SU-DHL-6 (cell line): ENCODE measurements at regions not wholly inside any gene's neighbourhood (a gene's known extent, or its start where the extent isn't known, plus 50 kb on each side); places are given as distances from the start of the nearest gene placed in this dataset.

Experiments
- H2AFZ ChIP-seq: fragments of 200-600 bp; sonication (generic); 2 replicates; pipeline ENCODE4 v1.6.1; 2014; ENCODE audit warnings: low read depth, mild to moderate bottlenecking, moderate library complexity, mixed read lengths, antibody characterized with exemption, low read length; ENCODE audit not compliant: severe bottlenecking
- H3F3A ChIP-seq: fragments of 200-600 bp; shearing (Covaris generic); 2 replicates; pipeline ENCODE4 v1.6.0; 2016; ENCODE audit warnings: antibody characterized with exemption, mild to moderate bottlenecking; ENCODE audit not compliant: insufficient read depth
- H3K27ac ChIP-seq: fragments of 200-600 bp; sonication (generic); 2 replicates; pipeline ENCODE4 v1.5.1; 2016; ENCODE audit warnings: low read depth, mild to moderate bottlenecking, low read length, moderate library complexity, mixed read lengths
- H3K27me3 ChIP-seq: fragments of 200-600 bp; sonication (generic), shearing (Covaris generic); 2 replicates; pipeline ENCODE4 v1.6.0; 2014; ENCODE audit warnings: mild to moderate bottlenecking, low read length
- H3K36me3 ChIP-seq: fragments of 200-600 bp; sonication (generic); 2 replicates; pipeline ENCODE4 v1.6.1; 2014; ENCODE audit warnings: mild to moderate bottlenecking, low read length, mixed read lengths
- H3K4me2 ChIP-seq: fragments of 300-600, 200-600 bp; shearing (Covaris generic), sonication (generic); 2 replicates; pipeline ENCODE4 v1.6.0; 2014; ENCODE audit warnings: low read length, low read depth, mild to moderate bottlenecking; ENCODE audit not compliant: poor library complexity, severe bottlenecking
- H3K4me3 ChIP-seq: fragments of 200-600 bp; sonication (generic); 2 replicates; pipeline ENCODE4 v1.5.1; 2014; ENCODE audit warnings: antibody characterized with exemption, low read length, mild to moderate bottlenecking, mixed read lengths; ENCODE audit not compliant: insufficient read depth, poor library complexity, severe bottlenecking
- H3K79me2 ChIP-seq: fragments of 200-600 bp; sonication (generic); 2 replicates; pipeline ENCODE4 v1.6.1; 2014; ENCODE audit warnings: mild to moderate bottlenecking, low read length, moderate library complexity; ENCODE audit not compliant: insufficient read depth
- H3K9ac ChIP-seq: fragments of 200-600 bp; sonication (generic); 2 replicates; pipeline ENCODE4 v1.7.0; 2014; ENCODE audit warnings: mild to moderate bottlenecking, low read length
- H3K9me2 ChIP-seq: fragments of 200-600 bp; sonication (generic); replicated peaks from 2 replicates; pipeline ENCODE4 v1.6.1; 2014; ENCODE audit warnings: low read length; ENCODE audit not compliant: insufficient read depth
- H3K9me3 ChIP-seq: fragments of 200-600 bp; sonication (generic); 2 replicates; pipeline ENCODE4 v1.6.1; 2014; ENCODE audit warnings: low read length, mixed read lengths; ENCODE audit not compliant: insufficient read depth
- H4K20me1 ChIP-seq: fragments of 200-600 bp; sonication (generic); 2 replicates; pipeline ENCODE4 v1.6.1; 2014; ENCODE audit warnings: low read depth, mild to moderate bottlenecking, antibody characterized with exemption, low read length, moderate library complexity, mixed read lengths
- CTCF ChIP-seq: fragments of 200-600 bp; sonication (generic); IDR thresholded peaks from one replicate; pipeline ENCODE4 v1.5.1; 2017; ENCODE audit warnings: antibody characterized with exemption, mild to moderate bottlenecking, low read length, moderate library complexity; ENCODE audit not compliant: insufficient read depth, poor library complexity, severe bottlenecking
- EZH2phosphoT487 ChIP-seq: fragments of 200-600 bp; sonication (generic), shearing (Covaris generic); conservative IDR thresholded peaks from 2 replicates; pipeline ENCODE4 v1.6.1; 2018; ENCODE audit warnings: mild to moderate bottlenecking, antibody characterized with exemption, low read length, moderate library complexity, mixed read lengths

DNA sequence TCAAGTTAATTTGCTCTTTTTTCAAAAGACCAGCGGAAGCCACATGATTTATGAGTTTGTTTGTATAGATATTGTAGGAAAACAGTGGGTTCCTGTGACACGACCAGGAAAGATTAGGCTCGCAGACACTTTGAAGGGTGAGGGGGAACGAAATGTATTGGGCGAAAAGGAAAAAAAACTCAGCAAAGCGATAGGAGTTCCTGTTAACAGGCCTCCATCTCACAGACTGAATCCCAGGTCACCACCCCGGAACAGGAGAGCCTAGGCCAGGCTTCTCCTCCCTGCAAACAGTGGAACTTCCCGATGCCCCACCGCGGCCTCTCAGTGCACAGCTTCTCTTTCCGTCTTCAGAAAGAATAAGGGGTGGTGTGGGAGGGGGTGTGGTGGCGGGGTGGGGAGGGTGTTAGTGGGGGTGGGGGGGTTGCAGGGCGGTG lies 181.8 kb upstream of the GPRIN3 start:
- Histone ChIP-seq H3K4me2 (no peak overlapping the region), H3K9me3 (no peaks in the 10 kb centered on the region), H3K9me2 (no peaks in the 10 kb centered on the region), H3K27ac (no peak overlapping the region), H3K9ac (no peak overlapping the region), H3K27me3 (no peaks in the 10 kb centered on the region), H3K4me3 (no peak overlapping the region), H3K36me3 (no peaks in the 10 kb centered on the region), H4K20me1 (no peaks in the 10 kb centered on the region), H3F3A (no peaks in the 10 kb centered on the region), H3K79me2 (no peaks in the 10 kb centered on the region), H2AFZ (no peak overlapping the region)
- TF ChIP-seq EZH2phosphoT487, result no peak
- TF ChIP-seq CTCF, result no peak

DNA sequence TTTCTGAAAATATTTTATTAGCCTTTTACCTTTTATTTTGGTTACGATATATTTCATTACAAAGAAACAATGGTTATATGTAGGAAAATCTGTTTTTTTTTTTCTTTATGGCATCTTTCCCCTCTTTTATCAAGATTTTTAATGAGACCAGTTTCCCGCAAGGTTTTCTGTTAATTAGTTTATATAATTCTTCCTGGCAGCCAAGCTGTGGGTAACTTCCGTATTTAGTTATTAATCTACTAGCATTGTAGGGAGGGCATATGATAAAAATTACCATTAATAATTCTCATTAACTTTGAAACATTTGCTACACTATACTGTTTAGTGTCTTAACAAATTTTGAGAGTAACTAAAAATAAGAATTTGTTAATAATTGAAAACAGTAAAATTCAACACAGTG lies 181.1 kb upstream of the GPRIN3 start:
- Histone ChIP-seq H3K27ac (no peak overlapping the region), H2AFZ (no peak overlapping the region), H3K9me3 (no peaks in the 10 kb centered on the region), H3K4me3 (no peak overlapping the region), H3K36me3 (no peaks in the 10 kb centered on the region), H3K9ac (no peak overlapping the region), H3K9me2 (no peaks in the 10 kb centered on the region), H4K20me1 (no peaks in the 10 kb centered on the region), H3K4me2 (no peak overlapping the region), H3K79me2 (no peaks in the 10 kb centered on the region), H3F3A (no peaks in the 10 kb centered on the region), H3K27me3 (no peaks in the 10 kb centered on the region)
- no peak for TF ChIP-seq CTCF
- TF ChIP-seq EZH2phosphoT487, result no peak

DNA sequence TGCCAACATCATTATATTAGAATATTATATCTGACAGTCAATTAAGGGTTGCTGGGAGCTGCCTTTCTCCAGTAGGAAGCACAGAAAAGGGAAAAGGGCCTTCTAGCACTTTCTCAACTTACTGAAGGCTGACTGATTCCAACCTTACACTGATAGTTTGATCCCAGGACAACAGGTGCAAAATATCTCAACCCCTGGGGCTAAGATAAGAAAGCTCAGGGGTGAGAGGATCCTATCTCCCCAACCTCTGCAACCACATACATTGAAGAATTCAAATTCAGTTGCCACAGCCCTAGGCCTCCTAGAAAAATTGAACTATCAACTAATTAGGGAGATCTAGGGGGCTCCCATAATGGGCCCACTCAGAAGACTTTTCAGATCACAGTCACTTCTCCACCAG lies 179.1 kb upstream of the GPRIN3 start:
- Histone ChIP-seq H3K27ac (no peak overlapping the region), H3K9ac (no peak overlapping the region), H3K36me3 (no peaks in the 10 kb centered on the region), H3K79me2 (no peaks in the 10 kb centered on the region), H3K4me3 (no peak overlapping the region), H3K9me2 (no peaks in the 10 kb centered on the region), H3F3A (no peaks in the 10 kb centered on the region), H3K9me3 (no peaks in the 10 kb centered on the region), H3K27me3 (no peaks in the 10 kb centered on the region), H4K20me1 (no peaks in the 10 kb centered on the region), H2AFZ (no peak overlapping the region), H3K4me2 (no peak overlapping the region)
- TF ChIP-seq EZH2phosphoT487 (no peak), CTCF (no peak)
